ENCODE measurements at regions not wholly inside any gene's neighbourhood (a gene's known extent, or its start where the extent isn't known, plus 50 kb on each side); places are given as distances from the start of the nearest gene placed in this dataset.

GRCh38 chr6:71373943-71374342 lies 85.3 kb downstream of the OGFRL1 start:
- TF ChIP-seq CTCF (IDR thresholded peaks at IDR 0.05; ENCODE audit: low read depth, low read length) = no peak
- no peak for TF ChIP-seq EZH2phosphoT487 (IDR thresholded peaks at IDR 0.05; ENCODE audit: low read depth)
